Glutamatergic neuron (in vitro differentiated cells): ENCODE measurements at regions not wholly inside any gene's neighbourhood (a gene's known extent, or its start where the extent isn't known, plus 50 kb on each side); places are given as distances from the start of the nearest gene placed in this dataset.

ENCODE experiments used
- DNase-seq: peaks from one replicate; pipeline ENCODE4 v3.0.0; 2022
- H3K27ac Mint-ChIP-seq: one replicate; pipeline ENCODE4 v1.8.0; 2020; ENCODE audit warnings: mild to moderate bottlenecking, mixed read lengths, inconsistent platforms; ENCODE audit not compliant: unreplicated experiment
- H3K27me3 Mint-ChIP-seq: one replicate; pipeline ENCODE4 v1.8.0; 2020; ENCODE audit warnings: mild to moderate bottlenecking, moderate library complexity, mixed read lengths, inconsistent platforms; ENCODE audit not compliant: unreplicated experiment
- H3K36me3 Mint-ChIP-seq: one replicate; pipeline ENCODE4 v1.8.0; 2020; ENCODE audit warnings: mild to moderate bottlenecking, mixed read lengths, inconsistent platforms; ENCODE audit not compliant: unreplicated experiment
- H3K4me1 Mint-ChIP-seq: one replicate; pipeline ENCODE4 v1.8.0; 2020; ENCODE audit warnings: mild to moderate bottlenecking, low read depth, mixed read lengths, inconsistent platforms; ENCODE audit not compliant: unreplicated experiment
- H3K4me3 Mint-ChIP-seq: one replicate; pipeline ENCODE4 v1.8.0; 2020; ENCODE audit warnings: mild to moderate bottlenecking, mixed read lengths, inconsistent platforms; ENCODE audit not compliant: unreplicated experiment
- H3K9me3 Mint-ChIP-seq: one replicate; pipeline ENCODE4 v1.8.0; 2020; ENCODE audit warnings: mild to moderate bottlenecking, moderate library complexity, mixed read lengths, inconsistent platforms; ENCODE audit not compliant: unreplicated experiment
- CTCF ChIP-seq: fragments of 200-600 bp; sonication (generic); IDR thresholded peaks from one replicate; pipeline ENCODE4 v1.5.0; 2021; ENCODE audit not compliant: partially characterized antibody, unreplicated experiment

GRCh38 chr21:32114419-32115035, 164.3 kb downstream of the MIS18A start:
- TF ChIP-seq CTCF, result no peak
- Mint-ChIP-seq H3K36me3 (no peaks in the 10 kb centered on the region), H3K27me3 (no peaks in the 10 kb centered on the region), H3K27ac (no peak overlapping the region), H3K4me3 (no peak overlapping the region), H3K4me1 (no peaks in the 10 kb centered on the region), H3K9me3 (peaks cover 3% of the 10 kb centered on the region)
- DNase-seq, result no peak

DNA sequence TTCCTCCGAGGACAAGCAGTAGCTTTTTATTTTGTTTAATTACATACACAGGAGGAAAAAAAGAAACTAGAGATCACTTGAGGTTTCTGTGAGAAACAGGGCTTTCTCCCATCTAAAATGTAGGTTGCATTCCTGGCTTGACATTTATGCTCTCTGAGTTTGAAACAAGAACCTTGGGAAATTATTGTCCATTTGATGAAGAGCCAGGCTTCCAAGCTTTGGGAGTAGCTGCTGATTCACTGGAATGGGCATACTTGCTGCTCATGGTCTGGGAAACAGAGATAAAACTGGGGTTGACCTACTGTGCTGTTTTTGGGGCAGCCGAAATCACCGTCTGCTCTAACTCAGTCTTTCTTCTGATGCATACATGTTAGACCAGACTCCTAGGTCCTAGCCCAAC, 165.4 kb downstream of the MIS18A start:
- Mint-ChIP-seq H3K27ac (no peak overlapping the region), H3K4me3 (no peak overlapping the region), H3K4me1 (no peaks in the 10 kb centered on the region), H3K27me3 (no peaks in the 10 kb centered on the region), H3K9me3 (peaks cover 3% of the 10 kb centered on the region), H3K36me3 (no peaks in the 10 kb centered on the region)
- TF ChIP-seq CTCF, result no peak
- no peak for DNase-seq

GRCh38 chr21:32112195-32112594, 166.7 kb downstream of the MIS18A start:
- Mint-ChIP-seq H3K27ac (no peak overlapping the region), H3K4me3 (no peak overlapping the region), H3K9me3 (peaks cover 3% of the 10 kb centered on the region), H3K4me1 (no peaks in the 10 kb centered on the region), H3K36me3 (peaks cover 2% of the 10 kb centered on the region), H3K27me3 (peaks cover under 1% of the 10 kb centered on the region)
- no peak for DNase-seq
- no peak for TF ChIP-seq CTCF

GRCh38 chr21:32108566-32108965, 170.3 kb downstream of the MIS18A start:
- no peaks in the 10 kb centered on the region for H3K4me1 Mint-ChIP-seq
- DNase-seq, result no peak
- peaks cover 8% of the 10 kb centered on the region for H3K36me3 Mint-ChIP-seq
- no peak overlapping the region for H3K4me3 Mint-ChIP-seq
- TF ChIP-seq CTCF, result no peak
- no peak overlapping the region for H3K27ac Mint-ChIP-seq
- H3K27me3 Mint-ChIP-seq, result peaks cover 2% of the 10 kb centered on the region
- peaks cover 4% of the 10 kb centered on the region for H3K9me3 Mint-ChIP-seq

DNA sequence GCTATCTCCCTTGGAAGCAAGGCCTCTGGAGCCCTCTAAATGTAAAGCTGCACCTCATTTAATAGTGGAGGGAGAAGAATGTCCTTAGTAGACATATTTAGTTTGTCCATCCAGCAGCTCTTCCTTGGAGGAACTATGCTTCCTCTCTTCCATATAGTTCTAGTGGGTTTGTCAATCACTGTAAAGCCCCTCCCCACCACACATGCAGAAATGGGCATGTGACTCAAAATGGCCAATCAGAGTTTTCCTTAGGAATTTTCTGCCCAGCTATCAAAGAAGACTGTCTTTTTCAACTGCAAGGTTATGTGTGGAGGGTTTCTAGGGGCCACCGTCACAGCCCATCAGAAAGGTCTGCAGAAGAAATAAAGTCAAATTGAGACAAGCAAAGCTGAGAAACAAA, 175.5 kb downstream of the MIS18A start:
- H3K27ac Mint-ChIP-seq, result no peak overlapping the region
- no peak overlapping the region for H3K4me3 Mint-ChIP-seq
- H3K9me3 Mint-ChIP-seq, result peaks cover 2% of the 10 kb centered on the region
- H3K4me1 Mint-ChIP-seq, result peaks cover 17% of the 10 kb centered on the region
- TF ChIP-seq CTCF, result no peak
- peaks cover 4% of the 10 kb centered on the region for H3K27me3 Mint-ChIP-seq
- no peak for DNase-seq
- H3K36me3 Mint-ChIP-seq, result peaks cover 8% of the 10 kb centered on the region
